ENCODE measurements at regions not wholly inside any gene's neighbourhood (a gene's known extent, or its start where the extent isn't known, plus 50 kb on each side); places are given as distances from the start of the nearest gene placed in this dataset.
"Not testable (repeated sequence)": the region's sequence is repeated elsewhere in the genome, so short reads cannot be mapped to it uniquely, and the experiment has no call there.

- not testable (repeated sequence) for DNase-seq
Observed at GRCh38 chr2:36157093-36157492, 198.5 kb upstream of the CRIM1 start.

GRCh38 chr2:36147670-36148390 is 207.7 kb upstream of the CRIM1 start:
- no peak for DNase-seq

- DNase-seq, result no peak
Observed at GRCh38 chr2:36146765-36147164, 208.8 kb upstream of the CRIM1 start.

- DNase-seq, result no peak
Observed at GRCh38 chr2:36140391-36140790, 215.2 kb upstream of the CRIM1 start.

- no peak for DNase-seq
Observed at GRCh38 chr2:36137612-36138011, 218.0 kb upstream of the CRIM1 start.

GRCh38 chr2:36134281-36134680 is 221.3 kb upstream of the CRIM1 start:
- DNase-seq, result no peak

GRCh38 chr2:36128359-36128758 is 227.2 kb upstream of the CRIM1 start:
- no peak for DNase-seq

GRCh38 chr2:36125702-36126101 is 229.9 kb upstream of the CRIM1 start:
- no peak for DNase-seq

GRCh38 chr2:36123995-36124394 is 231.6 kb upstream of the CRIM1 start:
- no peak for DNase-seq

- DNase-seq, result no peak
Observed at GRCh38 chr2:36097022-36097421, 258.6 kb upstream of the CRIM1 start.

- not testable (repeated sequence) for DNase-seq
Observed at GRCh38 chr2:36091844-36092741, 263.5 kb upstream of the CRIM1 start.

GRCh38 chr2:36088716-36089328 is 266.8 kb upstream of the CRIM1 start:
- no peak for DNase-seq

GRCh38 chr2:36087344-36087743 is 268.2 kb upstream of the CRIM1 start:
- DNase-seq, result no peak

- no peak for DNase-seq
Observed at GRCh38 chr2:36079793-36080192, 275.8 kb upstream of the CRIM1 start.

- no peak for DNase-seq
Observed at GRCh38 chr2:36074008-36074407, 281.6 kb upstream of the CRIM1 start.

GRCh38 chr2:36071698-36072097 is 283.9 kb upstream of the CRIM1 start:
- no peak for DNase-seq

- no peak for DNase-seq
Observed at GRCh38 chr2:36069074-36069473, 286.5 kb upstream of the CRIM1 start.

- no peak for DNase-seq
Observed at GRCh38 chr2:36068086-36068485, 287.5 kb upstream of the CRIM1 start.

- DNase-seq, result no peak
Observed at GRCh38 chr2:36060133-36060532, 295.4 kb upstream of the CRIM1 start.

- no peak for DNase-seq
Observed at GRCh38 chr2:36059691-36060090, 295.9 kb upstream of the CRIM1 start.

- no peak for DNase-seq
Observed at GRCh38 chr2:36058953-36059352, 296.6 kb upstream of the CRIM1 start.

GRCh38 chr2:36058076-36058475 is 297.5 kb upstream of the CRIM1 start:
- no peak for DNase-seq

GRCh38 chr2:36052819-36053218 is 302.8 kb upstream of the CRIM1 start:
- DNase-seq, result no peak

- DNase-seq, result no peak
Observed at GRCh38 chr2:36044411-36044810, 311.2 kb upstream of the CRIM1 start.

All from activated naive CD4-positive, alpha-beta T cell treated with Interleukin-2 at 50 U/mL for 16 hours (primary cell).